ENCODE measurements at regions not wholly inside any gene's neighbourhood (a gene's known extent, or its start where the extent isn't known, plus 50 kb on each side); places are given as distances from the start of the nearest gene placed in this dataset.

DNA sequence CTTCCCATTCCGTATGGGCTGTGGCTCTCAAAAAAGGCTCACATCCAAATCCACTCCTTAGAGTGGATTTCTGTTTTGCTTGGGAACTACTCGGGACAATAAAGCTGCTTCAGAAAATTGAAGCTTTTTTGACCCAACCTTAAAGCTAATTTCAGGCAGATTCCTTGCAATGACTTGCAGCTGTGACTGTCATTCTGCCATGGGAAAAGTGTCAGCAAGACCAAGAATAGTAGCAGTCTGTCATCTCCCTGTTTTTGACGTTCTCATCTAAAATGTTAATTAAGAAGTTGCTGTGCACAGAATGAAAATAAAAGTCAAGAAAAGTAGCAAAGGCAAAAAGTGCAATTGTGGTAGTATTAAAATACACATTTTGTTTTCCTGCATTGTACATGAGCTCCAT, 304.7 kb downstream of the COG6 start:
- TF ChIP-seq ZNF292 (tag by site-specific recombination; IDR thresholded peaks at IDR 0.05; ENCODE audit: borderline replicate concordance, low read depth) (no peak), YY1 (tag by site-specific recombination; IDR thresholded peaks at IDR 0.05) (no peak), ZNF626 (tag by site-specific recombination; IDR thresholded peaks at IDR 0.05) (no peak), PRDM10 (tag by site-specific recombination; IDR thresholded peaks at IDR 0.05) (no peak), CTCF (tag by site-specific recombination; IDR thresholded peaks at IDR 0.05) (no peak), ZNF558 (tag by site-specific recombination; IDR thresholded peaks at IDR 0.05) (no peak), ZNF184 (tag by site-specific recombination; IDR thresholded peaks at IDR 0.05) (no peak), ZNF23 (tag by site-specific recombination; IDR thresholded peaks at IDR 0.05; ENCODE audit: borderline replicate concordance) (no peak), ZNF777 (tag by site-specific recombination; IDR thresholded peaks at IDR 0.05; ENCODE audit: borderline replicate concordance) (no peak)
- TF ChIP-seq, protein P1, sequence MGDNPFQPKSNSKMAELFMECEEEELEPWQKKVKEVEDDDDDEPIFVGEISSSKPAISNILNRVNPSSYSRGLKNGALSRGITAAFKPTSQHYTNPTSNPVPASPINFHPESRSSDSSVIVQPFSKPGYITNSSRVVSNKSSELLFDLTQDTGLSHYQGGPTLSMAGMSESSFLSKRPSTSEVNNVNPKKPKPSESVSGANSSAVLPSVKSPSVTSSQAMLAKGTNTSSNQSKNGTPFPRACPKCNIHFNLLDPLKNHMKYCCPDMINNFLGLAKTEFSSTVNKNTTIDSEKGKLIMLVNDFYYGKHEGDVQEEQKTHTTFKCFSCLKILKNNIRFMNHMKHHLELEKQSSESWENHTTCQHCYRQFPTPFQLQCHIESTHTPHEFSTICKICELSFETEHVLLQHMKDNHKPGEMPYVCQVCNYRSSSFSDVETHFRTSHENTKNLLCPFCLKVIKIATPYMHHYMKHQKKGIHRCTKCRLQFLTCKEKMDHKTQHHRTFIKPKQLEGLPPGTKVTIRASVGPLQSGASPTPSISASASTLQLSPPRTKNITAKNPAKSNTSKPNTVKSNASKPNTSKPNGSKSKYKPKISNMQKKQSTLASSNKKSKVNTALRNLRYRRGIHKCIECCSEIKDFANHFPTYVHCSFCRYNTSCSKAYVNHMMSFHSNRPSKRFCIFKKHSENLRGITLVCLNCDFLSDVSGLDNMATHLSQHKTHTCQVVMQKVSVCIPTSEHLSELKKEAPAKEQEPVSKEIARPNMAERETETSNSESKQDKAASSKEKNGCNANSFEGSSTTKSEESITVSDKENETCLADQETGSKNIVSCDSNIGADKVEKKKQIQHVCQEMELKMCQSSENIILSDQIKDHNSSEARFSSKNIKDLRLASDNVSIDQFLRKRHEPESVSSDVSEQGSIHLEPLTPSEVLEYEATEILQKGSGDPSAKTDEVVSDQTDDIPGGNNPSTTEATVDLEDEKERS (tag by site-specific recombination; IDR thresholded peaks at IDR 0.05): no peak
- TF ChIP-seq, protein P2, sequence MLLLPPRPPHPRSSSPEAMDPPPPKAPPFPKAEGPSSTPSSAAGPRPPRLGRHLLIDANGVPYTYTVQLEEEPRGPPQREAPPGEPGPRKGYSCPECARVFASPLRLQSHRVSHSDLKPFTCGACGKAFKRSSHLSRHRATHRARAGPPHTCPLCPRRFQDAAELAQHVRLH (tag by site-specific recombination; IDR thresholded peaks at IDR 0.05): no peak
